ENCODE measurements at regions not wholly inside any gene's neighbourhood (a gene's known extent, or its start where the extent isn't known, plus 50 kb on each side); places are given as distances from the start of the nearest gene placed in this dataset.

- Histone ChIP-seq H3K4me1 (no peaks in the 10 kb centered on the region), H3K9me3 (peaks cover 0 to 7% (median 0%) of the 10 kb centered on the region in 3 donors), H3K27me3 (peaks cover 0 to 5% of the 10 kb centered on the region in 2 donors), H3K27ac (no peak overlapping the region), H3K4me3 (no peak overlapping the region), H3K36me3 (replicated peaks in 1 of 2; ENCODE audit: insufficient read depth in 1 of 2, low read depth in 2 of 2) (no peaks in the 10 kb centered on the region)
- TF ChIP-seq CTCF (IDR thresholded peaks at IDR 0.05) (no peak), POLR2A (IDR thresholded peaks at IDR 0.05) (no peak)
- WGBS, 2 donors, result 53 to 59% methylated on average over 6 of the region's 6 CpGs
- no peak for DNase-seq
- intact Hi-C loops (cut with DNase I), result no loop called here
- ATAC-seq, result no peak
These were observed 106.2 kb upstream of the CACNA2D1 start for GRCh38 chr7:82549616-82550285.

- Histone ChIP-seq H3K4me1 (no peaks in the 10 kb centered on the region), H3K27ac (no peak overlapping the region), H3K36me3 (replicated peaks in 1 of 2; ENCODE audit: insufficient read depth in 1 of 2, low read depth in 2 of 2) (no peaks in the 10 kb centered on the region), H3K4me3 (no peak overlapping the region), H3K27me3 (no peaks in the 10 kb centered on the region), H3K9me3 (no peaks in the 10 kb centered on the region)
- intact Hi-C loops (cut with DNase I), result no loop called here
- TF ChIP-seq POLR2A (IDR thresholded peaks at IDR 0.05) (no peak), CTCF (IDR thresholded peaks at IDR 0.05) (no peak)
- ATAC-seq (no peak), DNase-seq (no peak)
- 20 to 21% methylated on average over 3 of the region's 3 CpGs for WGBS, 2 donors
These were observed 104.6 kb upstream of the CACNA2D1 start for GRCh38 chr7:82548141-82548688.

- no peak for DNase-seq
- no peaks in the 10 kb centered on the region for H3K36me3 ChIP-seq (replicated peaks in 1 of 2; ENCODE audit: insufficient read depth in 1 of 2, low read depth in 2 of 2)
- H3K27me3 ChIP-seq, result no peaks in the 10 kb centered on the region
- 22 to 28% methylated on average over 2 of the region's 2 CpGs for WGBS, 2 donors
- ATAC-seq, result no peak
- TF ChIP-seq CTCF (IDR thresholded peaks at IDR 0.05), result no peak
- no peak for TF ChIP-seq POLR2A (IDR thresholded peaks at IDR 0.05)
- intact Hi-C loops (cut with DNase I), result no loop called here
- no peak overlapping the region for H3K4me3 ChIP-seq
- H3K27ac ChIP-seq, result no peak overlapping the region
- H3K4me1 ChIP-seq, result no peaks in the 10 kb centered on the region
- H3K9me3 ChIP-seq, result no peaks in the 10 kb centered on the region
These were observed 99.1 kb upstream of the CACNA2D1 start for GRCh38 chr7:82542665-82543064.

- no peaks in the 10 kb centered on the region for H3K27me3 ChIP-seq
- no peak for ATAC-seq
- intact Hi-C loops (cut with DNase I), result no loop called here
- no peak for DNase-seq
- H3K4me3 ChIP-seq, result no peak overlapping the region
- 34 to 37% methylated on average over 6 of the region's 6 CpGs for WGBS, 2 donors
- no peaks in the 10 kb centered on the region for H3K36me3 ChIP-seq (replicated peaks in 1 of 2; ENCODE audit: insufficient read depth in 1 of 2, low read depth in 2 of 2)
- H3K27ac ChIP-seq, result no peak overlapping the region
- TF ChIP-seq POLR2A (IDR thresholded peaks at IDR 0.05) (no peak), CTCF (IDR thresholded peaks at IDR 0.05) (no peak)
- no peaks in the 10 kb centered on the region for H3K9me3 ChIP-seq
- no peaks in the 10 kb centered on the region for H3K4me1 ChIP-seq
These were observed 96.4 kb upstream of the CACNA2D1 start for GRCh38 chr7:82539969-82540368.

- Histone ChIP-seq H3K9me3 (no peaks in the 10 kb centered on the region), H3K27me3 (no peaks in the 10 kb centered on the region), H3K36me3 (replicated peaks in 1 of 2; ENCODE audit: insufficient read depth in 1 of 2, low read depth in 2 of 2) (no peaks in the 10 kb centered on the region), H3K27ac (no peak overlapping the region), H3K4me1 (no peaks in the 10 kb centered on the region), H3K4me3 (no peak overlapping the region)
- ATAC-seq (no peak), DNase-seq (peak in 2 of 4 donors; percentile 5 to 9)
- intact Hi-C loops (cut with DNase I), result no loop called here
- TF ChIP-seq CTCF (IDR thresholded peaks at IDR 0.05) (no peak), POLR2A (IDR thresholded peaks at IDR 0.05) (no peak)
- 21 to 36% methylated on average over 1 of the region's 1 CpG for WGBS, 2 donors
These were observed 91.1 kb upstream of the CACNA2D1 start for GRCh38 chr7:82534684-82535083.
